Spleen (tissue), 7 donors: ENCODE measurements at regions not wholly inside any gene's neighbourhood (a gene's known extent, or its start where the extent isn't known, plus 50 kb on each side); places are given as distances from the start of the nearest gene placed in this dataset.

Experiments used
- CTCF ChIP-seq, 11 experiments: fragments of 200-600 bp in 7 of 11; fragments of 450-650 bp in 4 of 11; sonication (generic) in 4 of 11; IDR thresholded peaks in 8 of 11; conservative IDR thresholded peaks in 3 of 11; 1 replicate in 7 of 11; 2 replicates in 4 of 11; pipeline versions ENCODE4 v1.4.0 to v1.8.0; 2016 to 2021; ENCODE audit warnings: antibody characterized with exemption in 11 of 11, inconsistent platforms in 4 of 11, mild to moderate bottlenecking in 1 of 11
- POLR2A ChIP-seq, 3 donors: fragments of 450-650 bp; IDR thresholded peaks; one replicate each; pipeline ENCODE4 v1.5.1; 2017; ENCODE audit warnings: antibody characterized with exemption in 3 of 3, mild to moderate bottlenecking in 1 of 3
- POLR2AphosphoS5 ChIP-seq, 3 donors: sonication (generic); formaldehyde crosslinking; IDR thresholded peaks; one replicate each; pipeline ENCODE4 v1.5.1; 2017; ENCODE audit warnings: antibody characterized with exemption in 3 of 3
- donor health status: DM: no; HTN: no; CAD: no; lungs with moderate emphysema.
- donor health status: DM: no; HTN: no; CAD: no.
- donor health status: DM: no; HTN: no; CAD: no.

DNA sequence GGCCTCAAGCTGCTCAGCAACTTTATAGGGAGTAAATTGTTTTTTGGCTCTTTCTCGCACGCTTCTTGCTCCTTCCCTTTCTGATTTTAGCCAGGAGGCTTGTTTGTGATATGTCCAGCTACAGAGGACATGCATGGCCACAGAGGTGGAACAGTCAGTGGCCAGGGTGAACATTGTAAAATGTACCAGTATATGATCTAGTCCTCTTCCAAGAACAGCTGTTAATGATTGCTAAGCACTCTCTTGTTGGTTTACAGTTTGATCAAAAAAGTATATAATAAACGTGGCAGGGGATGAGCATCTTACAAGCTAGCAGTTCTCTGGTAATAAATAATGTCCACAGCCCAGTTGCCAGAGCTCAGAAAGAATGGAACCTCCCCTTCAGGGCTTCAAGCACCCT is 461.7 kb upstream of the DYNLRB2 start:
- TF ChIP-seq CTCF (IDR thresholded peaks at IDR 0.05 in 8 of 11, conservative IDR thresholded peaks at IDR 0.05 in 3 of 11) (no peak), POLR2A (IDR thresholded peaks at IDR 0.05) (no peak), POLR2AphosphoS5 (IDR thresholded peaks at IDR 0.05) (no peak)
